HG03066 (cell line): ENCODE measurements at regions not wholly inside any gene's neighbourhood (a gene's known extent, or its start where the extent isn't known, plus 50 kb on each side); places are given as distances from the start of the nearest gene placed in this dataset.
"Not testable (repeated sequence)": the region's sequence is repeated elsewhere in the genome, so short reads cannot be mapped to it uniquely, and the experiment has no call there.

Experiments
- ATAC-seq: cut with Tn5 transposase; IDR thresholded peaks from one replicate; pipeline ENCODE4 v1.9.1; 2021; ENCODE audit warnings: low read depth; ENCODE audit not compliant: unreplicated experiment

GRCh38 chr3:181610083-181610972 is 101.4 kb upstream of the SOX2 start:
- no peak for ATAC-seq

GRCh38 chr3:181609030-181609767 is 102.5 kb upstream of the SOX2 start:
- ATAC-seq = no peak

DNA sequence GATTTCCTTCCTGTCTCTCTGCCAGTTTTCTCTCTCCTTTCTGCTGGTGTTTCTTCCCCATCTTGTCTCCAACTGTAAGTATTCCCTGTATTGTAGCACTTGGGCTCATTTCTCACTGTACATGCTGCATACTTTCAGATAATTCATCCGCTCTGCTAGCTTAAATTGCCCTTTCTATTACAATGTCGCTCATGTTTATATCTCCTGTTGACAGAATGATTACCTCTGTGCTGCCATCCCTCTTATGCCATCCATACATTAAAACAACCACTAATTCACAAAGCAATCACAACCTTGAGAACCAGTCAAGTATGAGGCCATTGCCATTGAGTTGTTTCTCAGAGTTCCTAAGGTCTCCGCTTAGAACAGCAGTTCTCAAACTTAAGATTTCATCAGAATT is 107.5 kb upstream of the SOX2 start:
- no peak for ATAC-seq

DNA sequence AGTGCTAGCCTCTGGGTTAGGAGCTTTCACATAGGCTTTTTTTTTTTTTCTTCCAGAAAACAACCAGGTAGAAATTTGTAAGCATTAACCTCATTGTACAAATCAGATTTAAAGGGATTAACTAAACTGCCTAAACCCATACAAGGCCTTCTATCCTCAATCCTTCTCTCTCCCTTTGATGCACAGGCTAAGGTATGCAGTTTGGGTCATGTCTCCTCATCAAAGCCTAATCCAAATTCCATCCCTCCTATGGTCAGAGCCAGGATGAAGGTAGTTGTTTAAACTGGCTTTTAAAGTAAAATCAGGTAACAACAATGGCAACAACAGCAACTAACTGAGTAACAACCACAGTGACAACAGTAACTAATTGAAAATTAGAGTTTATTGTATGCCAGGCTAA is 115.6 kb upstream of the SOX2 start:
- no peak for ATAC-seq

GRCh38 chr3:181590939-181591338 is 120.8 kb upstream of the SOX2 start:
- ATAC-seq = not testable (repeated sequence)

DNA sequence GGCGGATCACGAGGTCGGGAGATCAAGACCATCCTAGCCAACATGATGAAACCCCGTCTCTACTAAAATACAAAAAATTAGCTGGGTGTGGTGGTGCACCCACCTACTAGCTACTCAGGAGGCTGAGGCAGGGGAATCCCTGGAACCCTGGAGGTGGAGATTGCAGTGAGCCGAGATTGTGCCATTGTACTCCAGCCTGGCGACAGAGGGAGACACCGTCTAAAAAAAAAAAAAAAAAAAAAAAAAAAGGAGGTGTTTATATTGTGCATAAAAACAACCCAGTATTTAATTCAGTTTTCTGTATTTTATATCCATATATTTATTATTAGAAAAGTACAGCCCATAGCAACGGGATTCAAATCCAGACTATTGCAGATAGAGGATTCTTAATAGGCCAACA is 129.1 kb upstream of the SOX2 start:
- no peak for ATAC-seq

DNA sequence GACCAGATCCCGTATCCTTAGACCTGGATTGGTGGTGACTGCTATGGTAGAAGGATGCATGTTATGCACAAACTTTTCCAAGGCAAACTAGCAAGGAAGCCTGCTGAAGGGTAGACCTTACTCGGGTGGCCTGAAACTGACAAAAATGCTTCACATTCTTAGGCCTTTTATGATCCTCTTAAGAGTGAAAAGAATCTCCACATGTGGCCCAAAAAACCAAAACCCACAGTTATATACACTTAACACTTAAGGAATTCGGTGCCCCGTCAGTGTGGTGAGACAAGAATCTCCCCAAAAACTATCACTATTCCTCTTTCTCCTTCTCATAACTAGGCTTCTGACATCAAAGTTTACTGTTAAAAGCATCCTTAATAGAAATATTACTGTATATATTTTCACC is 130.1 kb upstream of the SOX2 start:
- no peak for ATAC-seq

DNA sequence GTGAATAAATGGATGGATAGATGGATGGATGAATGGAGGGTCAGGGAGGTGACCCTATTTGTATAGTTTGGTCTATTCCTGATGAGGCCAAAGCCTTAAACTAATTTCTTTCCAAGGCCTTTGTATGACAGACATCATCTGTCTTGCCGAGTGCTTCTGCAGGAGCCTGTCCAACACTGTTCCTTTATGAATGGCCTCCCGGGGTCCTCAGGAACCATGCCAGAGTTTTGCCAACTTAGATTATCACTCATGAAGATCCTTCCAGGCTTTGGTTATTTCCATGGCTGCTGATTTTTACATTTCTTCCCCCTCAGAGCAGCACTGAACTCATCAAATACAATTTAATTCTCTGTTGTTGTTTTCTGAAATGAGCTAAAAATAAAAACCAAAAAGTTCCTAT is 133.0 kb upstream of the SOX2 start:
- ATAC-seq = no peak

GRCh38 chr3:181572432-181572831 is 139.3 kb upstream of the SOX2 start:
- no peak for ATAC-seq

DNA sequence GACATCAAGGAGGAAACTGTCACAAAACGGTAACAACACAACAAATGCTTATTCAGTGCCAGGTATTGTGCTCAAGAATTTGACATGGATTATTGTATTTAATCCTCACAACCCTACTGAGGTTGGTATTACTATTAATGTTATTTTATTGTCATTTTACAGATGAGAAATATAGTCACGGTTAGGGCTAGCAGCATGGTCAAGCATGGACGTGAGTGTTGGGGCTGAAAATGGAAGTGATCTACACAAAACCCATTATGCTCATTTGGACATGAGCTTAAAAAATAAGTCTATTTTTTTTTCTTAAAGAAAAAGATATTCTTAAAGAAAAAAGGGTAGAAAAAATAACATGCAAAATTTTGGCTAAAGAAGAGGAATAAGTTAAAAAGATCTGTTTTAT is 141.3 kb upstream of the SOX2 start:
- ATAC-seq = no peak

GRCh38 chr3:181569356-181569940 is 142.3 kb upstream of the SOX2 start:
- no peak for ATAC-seq

DNA sequence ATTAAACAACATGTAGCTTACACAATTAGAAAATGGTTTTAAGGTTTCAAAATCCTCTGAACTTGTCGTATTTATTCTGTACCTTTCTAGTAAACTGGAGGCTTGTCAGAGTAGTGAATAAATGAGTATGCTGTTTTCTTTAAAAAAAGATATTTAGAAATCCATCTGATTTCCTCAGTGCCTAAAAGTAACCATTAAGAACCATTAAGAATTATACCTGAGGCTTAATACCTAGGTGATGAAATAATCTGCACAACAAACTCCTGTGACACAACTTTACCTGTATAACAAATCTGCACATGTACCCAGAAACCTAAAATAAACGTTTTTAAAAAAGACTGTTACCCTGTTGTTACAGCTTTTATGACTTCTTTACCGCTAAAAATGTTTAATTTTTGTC is 143.0 kb upstream of the SOX2 start:
- no peak for ATAC-seq

DNA sequence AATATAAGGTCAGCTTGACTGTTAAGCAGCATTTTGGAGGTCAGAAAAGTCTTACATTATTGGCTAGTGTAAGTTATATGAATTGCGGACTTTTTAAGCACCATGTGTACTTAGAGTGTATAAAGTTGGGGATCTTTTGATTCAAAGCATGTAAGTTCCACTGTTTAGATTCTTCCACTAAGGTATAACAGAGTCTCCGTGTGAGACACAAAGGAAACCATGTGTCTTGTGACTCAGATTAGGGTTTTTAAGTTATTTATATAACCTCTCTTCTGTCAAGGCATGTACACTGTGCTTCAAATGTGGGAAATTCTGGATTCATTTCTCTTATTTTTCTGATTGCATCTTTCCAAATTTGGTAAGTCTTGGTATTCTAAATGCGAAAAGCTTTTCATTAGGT is 143.5 kb upstream of the SOX2 start:
- no peak for ATAC-seq

GRCh38 chr3:181567311-181568075 is 144.2 kb upstream of the SOX2 start:
- no peak for ATAC-seq

DNA sequence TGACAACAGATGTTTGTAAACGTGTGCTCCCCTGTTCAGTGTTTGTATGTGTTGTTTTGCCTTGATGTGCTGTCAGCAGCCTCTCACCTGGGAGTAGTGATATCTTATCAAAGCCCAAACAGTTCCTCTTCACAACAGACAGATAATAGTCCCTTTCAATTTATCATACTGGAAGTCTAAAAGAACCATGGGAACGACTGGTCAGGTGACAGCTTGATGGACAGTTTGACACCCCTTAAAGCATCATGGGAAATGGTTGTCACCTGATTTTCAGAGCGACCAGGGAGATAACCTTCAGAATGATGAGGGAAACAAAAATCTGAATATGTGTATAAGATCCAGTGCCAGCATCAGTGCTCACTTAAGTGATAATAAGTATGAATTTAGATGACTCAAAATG is 146.3 kb upstream of the SOX2 start:
- ATAC-seq = no peak

GRCh38 chr3:181564222-181564621 is 147.5 kb upstream of the SOX2 start:
- ATAC-seq = no peak

DNA sequence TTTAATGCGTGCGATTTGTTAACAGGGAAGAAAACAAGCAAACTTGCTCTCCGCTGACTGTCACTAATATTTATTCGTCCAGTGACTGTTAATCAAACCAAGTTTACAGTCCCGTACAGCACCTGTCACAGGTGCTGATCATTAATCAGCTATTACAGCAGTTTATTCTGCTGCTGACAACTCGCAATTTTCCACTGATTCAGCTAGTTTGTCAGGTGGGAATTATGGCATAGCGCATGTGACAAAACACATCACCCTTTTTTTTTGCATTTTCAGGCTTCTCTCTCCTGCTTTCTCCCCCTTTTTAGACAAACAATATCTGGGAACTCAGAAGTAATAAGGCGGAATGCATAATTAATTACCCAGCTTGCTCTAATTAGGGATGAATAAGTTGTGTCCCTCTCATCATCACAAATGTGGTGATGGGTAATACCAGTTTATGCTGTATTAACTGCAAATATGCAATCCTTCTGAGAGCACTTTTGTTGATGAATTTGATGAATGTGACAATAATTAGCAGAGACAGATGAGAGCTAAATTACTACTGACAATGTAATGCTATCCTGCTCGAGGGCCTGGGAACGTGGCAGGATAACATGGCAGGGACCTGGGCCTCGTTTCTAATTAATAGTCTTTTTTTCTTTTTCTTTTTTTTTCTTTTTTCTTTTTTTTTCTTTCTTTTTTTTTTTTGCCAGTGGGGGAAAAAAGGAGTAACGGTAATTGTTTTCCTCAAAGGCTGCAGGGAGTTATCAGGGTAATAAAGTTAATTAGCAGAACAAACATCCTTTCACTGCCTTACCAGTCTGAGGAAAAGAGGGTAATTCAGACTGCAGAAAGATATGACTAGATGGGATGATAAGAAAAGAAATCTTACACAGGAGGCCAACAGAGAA is 150.3 kb upstream of the SOX2 start:
- no peak for ATAC-seq

GRCh38 chr3:181558870-181559269 is 152.9 kb upstream of the SOX2 start:
- no peak for ATAC-seq

DNA sequence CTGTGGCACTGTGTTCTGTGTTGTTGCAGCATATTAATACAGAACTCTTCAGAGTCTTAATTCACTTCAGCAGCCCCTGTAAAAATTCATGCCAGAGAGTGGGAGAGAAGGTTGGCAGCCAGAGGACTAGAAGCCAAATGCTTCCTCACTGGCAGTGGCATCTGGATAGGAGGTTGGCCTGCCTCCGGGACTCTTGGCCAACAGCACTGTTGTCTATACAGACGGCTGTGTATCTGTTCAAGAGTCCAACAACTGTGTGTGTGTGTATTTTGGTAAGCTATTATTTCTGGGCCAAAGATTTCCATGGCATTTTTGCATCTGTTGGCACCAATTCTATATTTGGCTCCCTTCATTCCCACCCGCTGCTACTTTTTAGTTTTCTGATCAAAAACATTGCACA is 156.0 kb upstream of the SOX2 start:
- no peak for ATAC-seq

DNA sequence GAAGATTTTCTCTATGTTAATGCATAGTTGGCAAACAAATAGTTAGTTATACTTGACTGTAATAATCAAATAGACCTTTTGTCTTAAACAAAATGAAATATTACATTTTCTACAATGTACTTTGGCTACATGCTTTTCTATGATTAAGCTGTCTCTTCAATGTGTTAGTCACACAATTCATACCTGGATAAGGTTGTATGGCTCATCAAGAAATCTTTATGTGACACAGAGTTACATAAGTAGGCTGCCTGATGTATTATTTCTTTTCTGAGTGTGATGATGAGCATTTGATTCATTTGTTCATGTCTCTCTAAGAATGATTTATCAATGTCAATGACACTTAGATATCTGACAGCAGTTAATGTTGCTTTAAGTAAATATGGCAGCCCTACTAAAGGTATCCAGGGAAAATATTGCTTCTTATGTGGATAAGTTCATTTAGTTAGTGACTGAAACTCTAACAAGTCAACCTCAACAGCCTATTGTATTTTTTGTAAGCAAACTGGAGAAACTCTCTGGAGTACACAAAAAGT is 157.4 kb upstream of the SOX2 start:
- ATAC-seq = no peak
